ENCODE measurements at regions not wholly inside any gene's neighbourhood (a gene's known extent, or its start where the extent isn't known, plus 50 kb on each side); places are given as distances from the start of the nearest gene placed in this dataset.
"Not testable (repeated sequence)": the region's sequence is repeated elsewhere in the genome, so short reads cannot be mapped to it uniquely, and the experiment has no call there.

- TF ChIP-seq, protein P1, sequence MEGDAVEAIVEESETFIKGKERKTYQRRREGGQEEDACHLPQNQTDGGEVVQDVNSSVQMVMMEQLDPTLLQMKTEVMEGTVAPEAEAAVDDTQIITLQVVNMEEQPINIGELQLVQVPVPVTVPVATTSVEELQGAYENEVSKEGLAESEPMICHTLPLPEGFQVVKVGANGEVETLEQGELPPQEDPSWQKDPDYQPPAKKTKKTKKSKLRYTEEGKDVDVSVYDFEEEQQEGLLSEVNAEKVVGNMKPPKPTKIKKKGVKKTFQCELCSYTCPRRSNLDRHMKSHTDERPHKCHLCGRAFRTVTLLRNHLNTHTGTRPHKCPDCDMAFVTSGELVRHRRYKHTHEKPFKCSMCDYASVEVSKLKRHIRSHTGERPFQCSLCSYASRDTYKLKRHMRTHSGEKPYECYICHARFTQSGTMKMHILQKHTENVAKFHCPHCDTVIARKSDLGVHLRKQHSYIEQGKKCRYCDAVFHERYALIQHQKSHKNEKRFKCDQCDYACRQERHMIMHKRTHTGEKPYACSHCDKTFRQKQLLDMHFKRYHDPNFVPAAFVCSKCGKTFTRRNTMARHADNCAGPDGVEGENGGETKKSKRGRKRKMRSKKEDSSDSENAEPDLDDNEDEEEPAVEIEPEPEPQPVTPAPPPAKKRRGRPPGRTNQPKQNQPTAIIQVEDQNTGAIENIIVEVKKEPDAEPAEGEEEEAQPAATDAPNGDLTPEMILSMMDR (IDR thresholded peaks at IDR 0.05; ENCODE audit: control extremely low read depth, extremely low read depth, low read depth, missing control alignments): no peak
- ChIA-PET POLR2A (no interaction called here), CTCF (interaction anchor here (1.2 kb wide), 1 partner anchor 15 kb away, joined by 3 read pairs; no protein-coding TSS in a partner anchor)
- DNase-seq (ENCODE audit: extremely low spot score): no peak
Observed at GRCh38 chr12:131266591-131267467, 313.1 kb downstream of the ADGRD1 start.

- TF ChIP-seq, protein P1 (IDR thresholded peaks at IDR 0.05; ENCODE audit: control extremely low read depth, extremely low read depth, low read depth, missing control alignments): no peak
- ChIA-PET POLR2A (no interaction called here), CTCF (interaction anchor here (1.2 kb wide), 1 partner anchor 16 kb away, joined by 3 read pairs; no protein-coding TSS in a partner anchor)
- no peak for DNase-seq (ENCODE audit: extremely low spot score)
Observed at GRCh38 chr12:131267576-131267975, 313.9 kb downstream of the ADGRD1 start.

GRCh38 chr12:131268123-131268522, 314.4 kb downstream of the ADGRD1 start:
- POLR2A ChIA-PET; DNase-seq (ENCODE audit: extremely low spot score): not testable (repeated sequence)
- CTCF ChIA-PET: interaction anchor here (1.2 kb wide), 1 partner anchor 17 kb away, joined by 3 read pairs; no protein-coding TSS in a partner anchor

GRCh38 chr12:131268571-131268970, 314.9 kb downstream of the ADGRD1 start:
- POLR2A ChIA-PET; CTCF ChIA-PET; DNase-seq (ENCODE audit: extremely low spot score): not testable (repeated sequence)

DNA sequence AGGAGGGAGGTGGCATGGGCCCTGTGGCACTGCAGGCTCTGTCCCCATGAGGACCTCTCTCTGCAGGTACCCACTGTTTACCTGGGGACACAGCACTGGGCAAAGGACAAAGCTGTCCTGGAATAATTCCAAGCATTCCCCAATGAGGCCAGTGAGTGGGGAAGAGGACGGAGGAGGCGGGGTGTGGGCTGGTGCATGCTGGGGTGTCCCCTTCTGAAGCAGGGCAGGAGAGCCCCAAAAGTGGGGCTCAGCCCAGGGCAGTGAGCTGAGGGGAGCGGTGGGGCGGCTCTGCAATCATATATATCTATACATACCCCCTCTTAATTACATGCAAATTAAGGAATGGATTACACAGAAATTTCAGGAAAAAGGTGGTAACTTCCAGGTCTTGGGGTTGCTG, 315.8 kb downstream of the ADGRD1 start:
- ChIA-PET CTCF (no interaction called here), POLR2A (no interaction called here)
- TF ChIP-seq, protein P1 (IDR thresholded peaks at IDR 0.05; ENCODE audit: control extremely low read depth, extremely low read depth, low read depth, missing control alignments): no peak
- no peak for DNase-seq (ENCODE audit: extremely low spot score)

DNA sequence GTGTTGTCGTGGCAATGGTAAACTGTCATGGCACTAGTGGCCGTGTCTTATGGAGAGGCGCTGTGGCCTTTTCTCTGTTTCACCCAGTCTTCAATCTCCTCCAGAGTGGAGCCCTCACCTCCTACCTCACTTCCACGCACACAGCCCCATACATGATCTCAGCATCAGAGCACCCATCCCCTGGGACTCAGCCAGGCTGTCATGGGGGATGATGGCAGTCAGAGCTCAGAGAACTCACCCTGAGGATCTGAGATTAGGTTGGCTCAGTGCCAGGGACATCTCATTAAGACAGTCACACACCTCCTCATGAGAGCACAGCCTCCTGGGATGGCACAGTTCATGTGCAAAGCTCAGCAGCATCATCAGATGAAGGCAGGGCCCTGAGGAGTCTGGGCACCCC, 316.3 kb downstream of the ADGRD1 start:
- CTCF ChIA-PET; POLR2A ChIA-PET; DNase-seq (ENCODE audit: extremely low spot score): not testable (repeated sequence)

DNA sequence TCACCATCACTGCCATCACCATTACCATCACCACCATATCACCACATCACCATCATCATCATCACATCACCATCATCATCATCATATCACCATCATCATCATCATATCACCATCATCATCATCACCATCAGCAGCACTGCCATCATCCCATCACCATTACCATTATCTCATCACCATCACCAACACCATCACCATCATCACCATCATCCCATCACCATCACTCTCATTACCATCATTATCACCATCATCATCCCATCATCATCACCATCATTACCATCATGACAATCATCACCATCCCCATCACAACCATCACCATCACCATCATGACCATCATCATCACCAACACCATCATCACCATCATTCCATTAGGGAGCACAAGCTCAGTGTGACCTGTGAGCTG, 318.0 kb downstream of the ADGRD1 start:
- TF ChIP-seq, protein P1 (IDR thresholded peaks at IDR 0.05; ENCODE audit: control extremely low read depth, extremely low read depth, low read depth, missing control alignments): no peak
- ChIA-PET POLR2A (no interaction called here), CTCF (no interaction called here)
- DNase-seq (ENCODE audit: extremely low spot score): no peak

DNA sequence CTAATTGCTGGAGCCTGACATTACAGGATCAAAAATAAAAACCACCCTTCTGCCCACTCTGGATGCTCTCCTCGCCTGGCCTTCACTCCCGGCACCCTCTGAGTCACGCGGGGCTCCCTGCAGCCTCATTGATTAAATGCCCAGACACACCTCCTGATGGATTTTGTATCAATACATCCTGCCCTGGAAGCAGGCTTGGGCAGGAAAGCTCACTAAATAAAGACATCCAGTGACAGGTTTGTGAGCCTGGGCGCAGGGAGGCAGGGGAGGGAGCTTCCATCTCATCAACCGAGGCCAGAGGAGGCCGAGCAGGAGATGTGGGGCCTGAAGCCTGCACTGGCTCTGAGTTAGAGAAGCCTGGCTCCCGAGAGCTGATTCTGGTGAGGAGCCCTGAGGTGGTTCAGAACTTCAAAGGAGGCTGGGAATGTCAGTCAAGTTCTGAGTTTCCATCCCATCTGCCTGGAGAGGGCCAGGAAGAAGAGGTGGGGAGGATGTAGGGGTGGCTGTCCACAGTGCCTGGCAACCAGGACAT, 318.6 kb downstream of the ADGRD1 start:
- CTCF ChIA-PET; POLR2A ChIA-PET; DNase-seq (ENCODE audit: extremely low spot score): not testable (repeated sequence)

Measured in GM10248 (cell line).